ENCODE measurements at regions not wholly inside any gene's neighbourhood (a gene's known extent, or its start where the extent isn't known, plus 50 kb on each side); places are given as distances from the start of the nearest gene placed in this dataset.

DNA sequence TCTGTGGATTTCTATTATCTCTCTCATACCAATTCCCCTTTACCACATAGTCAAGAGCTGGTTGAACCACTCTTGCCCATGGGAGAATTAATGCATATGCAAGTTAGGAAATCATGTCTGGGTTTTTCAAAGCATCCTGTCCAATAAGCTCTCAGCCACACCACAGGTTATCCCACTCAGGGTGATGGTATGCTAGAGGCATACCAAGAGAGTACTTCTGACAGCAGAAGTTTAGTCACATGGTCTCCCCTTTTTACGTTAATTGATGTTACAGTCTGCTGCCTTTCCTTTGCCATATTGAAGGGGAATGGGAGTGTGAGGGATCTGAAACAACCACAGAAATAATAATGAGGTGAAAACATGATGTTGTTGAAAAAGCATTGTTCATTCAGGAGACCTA, 135.8 kb upstream of the PBX1 start:
- FAIRE-seq, result no peak
- CTCF ChIA-PET (ENCODE audit: low intra/inter-chr PET ratio), result no interaction called here
- Histone ChIP-seq H3K36me3 (ENCODE audit: control insufficient read depth, insufficient read depth, low read length) (no peaks in the 10 kb centered on the region), H4K20me1 (replicated peaks; ENCODE audit: control insufficient read depth, insufficient read depth, low read length) (no peaks in the 10 kb centered on the region), H3K9me1 (ENCODE audit: control insufficient read depth, insufficient read depth, low read length) (no peaks in the 10 kb centered on the region), H3K4me1 (replicated peaks in 1 of 2; ENCODE audit: control insufficient read depth in 2 of 2, insufficient read depth in 2 of 2, low read length in 2 of 2) (no peaks in the 10 kb centered on the region), H3K4me3 (no peak overlapping the region), H3K27ac (ENCODE audit: extremely low read depth, low read depth, low read length) (no peak overlapping the region), H3K27me3 (ENCODE audit: control insufficient read depth in 2 of 2, insufficient read depth in 2 of 2, low read length in 2 of 2) (no peaks in the 10 kb centered on the region), H3K9ac (ENCODE audit: insufficient read depth in 1 of 2, low read depth in 2 of 2, low read length in 2 of 2) (no peak overlapping the region), H2AFZ (ENCODE audit: low read depth, low read length) (no peak overlapping the region), H3K9me3 (replicated peaks; ENCODE audit: control insufficient read depth, insufficient read depth, low read depth, low read length) (no peaks in the 10 kb centered on the region; the same call in 1 of the 2 replicates), H3K4me2 (ENCODE audit: insufficient read depth, low read length) (no peak overlapping the region), H3K79me2 (ENCODE audit: control insufficient read depth, insufficient read depth, low read length) (no peaks in the 10 kb centered on the region)
- BruUV-seq (replicated peaks), result no TSS peak
- in situ Hi-C loops (cut with MboI), result no loop called here
- intact Hi-C loops (cut with micrococcal nuclease), result no loop called here
- POLR2A ChIA-PET, result no interaction called here
- DNase-seq (ENCODE audit: extremely low read depth in 1 of 4, low spot score in 3 of 4), result no peak
- TF ChIP-seq, protein P1, sequence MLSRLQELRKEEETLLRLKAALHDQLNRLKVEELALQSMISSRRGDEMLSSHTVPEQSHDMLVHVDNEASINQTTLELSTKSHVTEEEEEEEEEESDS (CRISPR knock-in tag; IDR thresholded peaks at IDR 0.05), result no peak
- TF ChIP-seq RBM15 (IDR thresholded peaks at IDR 0.05; ENCODE audit: insufficient read depth, low read length), result no peak
- no peak for TF ChIP-seq HOMEZ (CRISPR knock-in tag; IDR thresholded peaks at IDR 0.05)
- TF ChIP-seq ZNF24 (IDR thresholded peaks at IDR 0.05), result no peak
- no peak for TF ChIP-seq DPF2 (IDR thresholded peaks at IDR 0.05)
- TF ChIP-seq ZNF699 (CRISPR knock-in tag; IDR thresholded peaks at IDR 0.05; ENCODE audit: insufficient replicate concordance), result no peak
- no peak for ATAC-seq
- 0% methylated on average over 1 of the region's 1 CpG for WGBS (ENCODE audit: insufficient coverage, low coverage, missing lambda C conversion rate)

Data from K562 (cell line).